Erythroblast (primary cell): ENCODE measurements at regions not wholly inside any gene's neighbourhood (a gene's known extent, or its start where the extent isn't known, plus 50 kb on each side); places are given as distances from the start of the nearest gene placed in this dataset.
"Not testable (repeated sequence)": the region's sequence is repeated elsewhere in the genome, so short reads cannot be mapped to it uniquely, and the experiment has no call there.

Experiments
- GATA1 ChIP-seq: IDR thresholded peaks from 2 replicates; pipeline ENCODE4 v1.6.1; 2011; ENCODE audit warnings: low read depth, mild to moderate bottlenecking, control low read depth, low read length, moderate library complexity
- POLR2A ChIP-seq: IDR thresholded peaks from 2 replicates; pipeline ENCODE4 v1.6.1; 2011; ENCODE audit warnings: mild to moderate bottlenecking, low read length

DNA sequence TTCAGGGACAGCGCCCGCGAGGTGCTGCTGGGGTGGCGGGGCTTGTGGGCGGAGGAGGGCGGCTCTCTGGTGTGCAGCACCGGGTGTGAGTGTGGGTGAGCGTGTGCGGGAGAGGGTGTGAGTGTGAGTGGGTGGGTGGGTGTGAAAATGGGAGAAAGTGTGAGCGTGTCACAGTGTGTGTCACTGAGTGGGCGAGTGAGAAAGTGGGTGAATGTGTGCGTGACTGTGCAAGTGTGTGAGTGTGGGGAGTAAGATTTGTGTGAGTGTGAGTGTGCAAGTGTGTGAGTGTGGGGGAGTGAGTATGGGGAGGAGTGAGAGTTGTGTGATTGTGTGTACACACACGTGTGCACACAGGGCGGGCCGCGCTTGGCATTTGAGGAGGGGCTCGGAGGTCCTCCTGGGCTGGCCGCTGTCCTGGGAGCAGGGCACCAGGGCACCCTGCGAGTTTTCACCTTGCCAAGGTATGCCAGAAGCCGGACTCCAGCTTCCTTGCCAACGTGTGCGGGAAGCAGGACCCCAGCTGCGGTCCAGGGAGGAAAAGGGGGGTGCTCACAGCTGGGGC, 63.1 kb upstream of the DPP6 start:
- TF ChIP-seq POLR2A, GATA1: not testable (repeated sequence)
